Neuron (in vitro differentiated cells): ENCODE measurements at regions not wholly inside any gene's neighbourhood (a gene's known extent, or its start where the extent isn't known, plus 50 kb on each side); places are given as distances from the start of the nearest gene placed in this dataset.
"Not testable (repeated sequence)": the region's sequence is repeated elsewhere in the genome, so short reads cannot be mapped to it uniquely, and the experiment has no call there.

Experiments used
- H2AFZ ChIP-seq: one replicate; pipeline ENCODE4 v1.6.1; 2013; ENCODE audit warnings: low read depth, mild to moderate bottlenecking, inconsistent platforms, low read length, moderate library complexity
- H3K27me3 ChIP-seq: one replicate; pipeline ENCODE4 v1.6.1; 2013; ENCODE audit warnings: low read length; ENCODE audit not compliant: insufficient read depth
- H3K36me3 ChIP-seq: one replicate; pipeline ENCODE4 v1.6.1; 2013; ENCODE audit warnings: low read length; ENCODE audit not compliant: insufficient read depth
- H3K4me1 ChIP-seq: one replicate; pipeline ENCODE4 v1.6.1; 2013; ENCODE audit warnings: low read length; ENCODE audit not compliant: insufficient read depth
- H3K4me3 ChIP-seq: 2 replicates; pipeline ENCODE4 v1.5.1; 2013; ENCODE audit warnings: mild to moderate bottlenecking, low read length, moderate library complexity
- H3K9me3 ChIP-seq: one replicate; pipeline ENCODE4 v1.6.1; 2013; ENCODE audit warnings: low read length

DNA sequence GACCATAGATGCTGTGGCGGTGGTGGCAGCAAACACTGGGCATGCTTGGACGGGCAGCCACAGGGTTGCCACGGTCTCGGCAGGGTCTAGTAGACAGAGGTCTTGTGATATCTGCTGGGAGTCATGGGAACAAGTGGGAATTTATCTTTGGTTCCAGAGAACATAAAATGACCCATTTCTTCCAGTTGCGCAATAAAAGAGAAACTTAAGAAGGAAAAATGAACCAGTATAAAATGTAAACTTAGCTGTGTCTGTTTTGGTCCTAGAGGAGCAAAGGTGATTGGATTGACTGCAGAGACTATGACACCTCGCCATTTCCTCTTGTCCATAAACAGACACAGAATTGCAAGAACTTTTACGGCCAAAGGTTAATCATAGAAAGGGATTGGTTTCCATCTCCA lies 132.6 kb upstream of the RBBP8 start:
- Histone ChIP-seq H3K27me3 (no peaks in the 10 kb centered on the region), H3K36me3 (no peaks in the 10 kb centered on the region), H3K4me1 (no peaks in the 10 kb centered on the region), H3K4me3 (no peak overlapping the region), H2AFZ (no peak overlapping the region), H3K9me3 (no peaks in the 10 kb centered on the region)

DNA sequence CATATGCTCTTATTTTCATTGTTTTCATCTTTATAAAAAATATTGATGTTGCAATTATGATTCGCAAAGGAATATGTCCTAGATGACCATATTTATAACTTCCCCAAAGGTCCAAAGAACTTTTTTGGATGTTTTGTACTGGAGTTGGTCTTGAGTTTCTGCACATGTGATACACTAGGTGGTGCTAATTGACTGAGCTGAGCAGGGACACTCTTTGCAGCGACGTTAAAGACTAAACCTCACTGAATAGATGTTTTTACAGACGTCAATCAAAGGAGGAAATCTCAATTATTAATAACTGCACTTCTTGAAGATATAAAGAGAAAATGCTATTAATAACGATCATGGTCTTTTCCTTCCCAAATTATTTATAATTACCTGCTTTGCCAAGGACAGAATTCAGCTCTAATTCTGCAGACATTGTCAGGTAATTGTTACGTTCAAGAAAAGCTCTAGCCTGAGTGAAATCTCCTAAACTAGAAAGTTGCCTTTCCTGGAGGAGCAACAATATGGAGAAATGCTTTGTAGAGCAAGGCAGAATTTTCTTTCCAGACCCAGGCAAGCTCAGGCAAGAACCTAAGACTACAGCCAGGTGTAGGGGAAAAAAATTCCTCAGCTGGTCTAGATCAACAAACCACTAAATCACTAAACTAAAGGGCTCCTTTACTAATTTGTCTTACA lies 119.3 kb upstream of the RBBP8 start:
- Histone ChIP-seq H3K36me3 (no peaks in the 10 kb centered on the region), H3K4me3 (no peak overlapping the region), H3K27me3 (no peaks in the 10 kb centered on the region), H3K9me3 (no peaks in the 10 kb centered on the region), H2AFZ (no peak overlapping the region), H3K4me1 (no peaks in the 10 kb centered on the region)

DNA sequence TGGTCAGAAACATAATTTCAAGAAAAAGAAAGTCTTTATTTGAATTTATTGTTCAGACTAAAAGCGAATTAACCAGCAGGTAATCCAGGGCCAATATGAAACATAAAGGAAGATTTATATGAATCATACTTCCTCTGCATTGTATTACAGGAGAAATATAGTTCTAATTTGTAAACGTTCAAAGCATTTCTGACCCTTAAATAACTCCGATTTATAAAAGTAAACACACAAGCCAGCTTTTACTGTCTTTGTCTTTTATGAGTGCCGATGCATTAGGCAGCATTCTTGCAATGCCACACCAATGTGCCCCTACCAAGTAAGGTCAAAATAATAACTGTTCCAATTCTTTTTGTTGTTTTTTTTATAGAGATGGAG lies 118.8 kb upstream of the RBBP8 start:
- no peak overlapping the region for H3K4me3 ChIP-seq
- no peaks in the 10 kb centered on the region for H3K27me3 ChIP-seq

DNA sequence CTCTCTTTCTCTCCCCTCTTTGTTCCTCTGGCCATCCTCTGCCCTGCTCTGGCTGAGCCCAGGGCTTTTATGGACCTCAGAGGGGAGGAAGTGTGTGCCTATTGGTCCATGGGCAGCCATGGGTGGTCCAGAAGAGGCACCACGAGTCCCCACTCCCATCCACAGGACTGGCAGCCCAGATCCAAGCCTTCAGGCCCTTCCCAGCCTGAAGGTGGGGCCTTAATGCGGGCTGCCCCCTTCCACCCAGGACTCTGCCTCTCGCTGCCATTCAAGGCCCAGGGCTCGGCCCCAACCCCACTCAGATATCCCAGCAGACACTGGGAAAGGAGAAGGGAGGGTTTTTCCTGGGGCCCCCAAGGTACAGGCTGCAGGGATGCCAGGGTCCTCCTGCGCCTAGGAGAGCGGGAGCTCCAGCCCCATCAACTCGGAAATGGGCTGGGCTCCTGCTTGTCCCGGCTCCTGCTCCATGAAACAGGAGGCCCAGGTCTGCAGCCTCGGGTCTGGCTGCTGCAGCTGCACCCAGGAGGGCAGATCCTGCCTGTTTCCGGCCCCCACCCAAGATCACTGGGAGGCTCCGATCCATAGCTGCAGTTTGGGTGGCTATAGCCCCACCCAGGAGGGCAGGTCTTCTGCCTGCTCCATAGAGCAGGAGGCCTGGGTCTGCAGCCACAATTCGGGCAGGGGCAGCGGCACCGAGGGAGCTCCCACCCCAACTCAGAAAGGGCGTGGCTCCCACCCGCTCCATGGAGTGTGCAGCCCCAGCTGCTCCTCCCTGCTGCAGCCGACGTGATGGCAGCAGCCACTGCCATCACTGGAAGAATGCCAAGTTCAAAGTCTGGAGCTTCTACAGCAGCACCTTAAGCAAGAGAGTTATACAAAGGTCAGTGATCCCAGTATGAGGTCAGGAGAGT lies 116.6 kb upstream of the RBBP8 start:
- Histone ChIP-seq H3K27me3 (no peaks in the 10 kb centered on the region), H2AFZ (no peak overlapping the region), H3K36me3 (no peaks in the 10 kb centered on the region), H3K4me3 (no peak overlapping the region), H3K4me1 (peaks cover under 1% of the 10 kb centered on the region), H3K9me3 (no peaks in the 10 kb centered on the region)

More for the DNA sequence above, 118.8 kb upstream of the RBBP8 start:
- Histone ChIP-seq H3K9me3 (no peaks in the 10 kb centered on the region), H3K36me3 (no peaks in the 10 kb centered on the region), H3K4me1 (no peaks in the 10 kb centered on the region), H2AFZ (no peak overlapping the region)

DNA sequence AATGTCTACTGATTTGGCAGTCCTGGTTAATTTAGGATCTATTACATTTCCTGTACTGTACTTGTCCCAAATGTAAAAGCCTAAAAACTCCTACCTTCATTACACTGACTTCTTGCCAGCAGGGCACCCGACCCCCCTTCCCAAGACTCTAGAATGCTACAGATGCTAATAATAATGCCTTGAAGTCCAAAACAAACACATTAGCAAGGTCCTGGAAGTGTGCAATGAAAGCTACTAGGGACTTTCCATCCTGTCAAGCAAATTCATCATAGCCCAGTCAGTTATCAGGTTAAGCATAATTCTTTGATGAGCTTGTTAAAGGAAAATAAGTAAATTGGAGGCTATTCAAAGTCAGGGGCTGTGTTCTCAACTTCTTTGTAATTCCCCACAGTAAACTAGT lies 115.3 kb upstream of the RBBP8 start:
- Histone ChIP-seq H3K4me3 (no peak overlapping the region), H2AFZ (no peak overlapping the region), H3K27me3 (no peaks in the 10 kb centered on the region), H3K4me1 (peaks cover 13% of the 10 kb centered on the region), H3K36me3 (no peaks in the 10 kb centered on the region), H3K9me3 (no peaks in the 10 kb centered on the region)

DNA sequence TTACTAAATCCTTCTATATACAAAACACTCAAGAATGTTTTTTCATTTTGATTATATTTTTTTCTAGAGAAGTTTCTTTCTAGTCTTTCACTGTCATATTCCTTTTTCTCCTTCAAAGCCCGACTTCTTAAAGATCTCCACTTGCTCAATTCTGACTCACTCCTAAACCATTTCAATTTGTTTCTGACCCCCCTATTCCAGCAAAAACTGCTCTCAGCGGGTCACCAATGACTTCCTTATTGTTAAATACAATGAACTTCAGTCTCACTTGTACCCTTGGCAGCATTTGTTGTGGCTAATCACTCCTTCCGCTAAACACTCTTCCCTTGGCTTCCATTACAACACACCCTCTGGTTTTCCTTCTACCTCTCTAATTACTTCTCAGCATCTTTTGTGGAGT lies 111.1 kb upstream of the RBBP8 start:
- H3K4me1 ChIP-seq: peaks cover 20% of the 10 kb centered on the region
- no peaks in the 10 kb centered on the region for H3K9me3 ChIP-seq
- no peak overlapping the region for H2AFZ ChIP-seq
- H3K4me3 ChIP-seq: no peak overlapping the region
- peaks cover 2% of the 10 kb centered on the region for H3K27me3 ChIP-seq
- no peaks in the 10 kb centered on the region for H3K36me3 ChIP-seq

DNA sequence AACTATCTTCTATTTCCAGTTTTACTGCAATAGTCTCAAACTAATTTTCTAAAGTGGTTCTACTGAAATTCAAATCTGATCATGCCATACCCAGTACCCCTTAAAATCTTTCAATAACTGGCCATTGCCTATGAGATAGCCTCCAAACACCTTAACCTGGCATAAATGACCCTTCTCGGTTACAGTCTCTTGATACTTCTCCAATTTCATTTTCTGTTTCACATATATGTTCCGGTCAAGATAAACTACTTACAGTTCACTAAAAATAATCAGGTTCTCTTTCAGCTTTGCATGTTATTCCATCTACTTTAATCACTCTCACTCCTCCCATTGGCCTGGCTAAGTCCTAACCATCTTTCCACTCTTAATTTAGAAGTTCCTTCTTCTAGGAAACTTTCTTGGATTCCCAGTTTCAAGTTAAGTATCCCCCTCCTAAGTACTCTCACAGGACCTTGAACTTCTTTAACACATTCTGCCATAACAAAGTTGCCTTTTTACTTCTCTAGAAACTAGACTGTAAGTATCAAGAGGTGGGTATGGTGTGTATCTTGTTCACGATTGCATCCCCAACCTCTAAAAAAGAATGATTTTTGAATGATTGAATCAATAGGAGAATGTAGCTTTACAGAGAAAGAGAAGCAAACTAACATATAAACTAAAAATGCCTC lies 110.2 kb upstream of the RBBP8 start:
- Histone ChIP-seq H3K9me3 (no peaks in the 10 kb centered on the region), H2AFZ (no peak overlapping the region), H3K4me3 (no peak overlapping the region), H3K27me3 (peaks cover 2% of the 10 kb centered on the region), H3K4me1 (peaks cover 20% of the 10 kb centered on the region), H3K36me3 (no peaks in the 10 kb centered on the region)

DNA sequence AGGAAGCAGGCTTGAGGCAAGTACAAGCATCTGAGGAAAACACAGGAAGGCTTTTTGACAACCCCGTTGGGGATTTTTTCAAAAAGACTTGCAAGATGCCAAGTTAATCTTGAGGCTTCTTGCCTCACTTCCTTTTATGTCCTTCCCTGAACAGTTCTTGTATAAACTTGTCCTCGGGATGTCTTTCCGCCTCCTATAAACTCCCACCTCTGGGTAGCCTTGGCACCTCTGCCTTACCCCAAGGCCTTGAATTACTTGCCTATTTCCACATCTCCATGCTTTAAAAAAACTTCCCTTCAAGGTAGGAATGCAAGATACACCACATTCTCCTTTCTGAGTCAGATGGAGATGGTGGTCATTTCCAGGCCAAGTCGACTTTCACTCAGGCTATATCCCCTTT lies 106.4 kb upstream of the RBBP8 start:
- no peaks in the 10 kb centered on the region for H3K36me3 ChIP-seq
- H3K27me3 ChIP-seq: peaks cover 2% of the 10 kb centered on the region
- H3K9me3 ChIP-seq: no peaks in the 10 kb centered on the region
- peaks cover 18% of the 10 kb centered on the region for H3K4me1 ChIP-seq
- H3K4me3 ChIP-seq: no peak overlapping the region
- H2AFZ ChIP-seq: no peak overlapping the region

DNA sequence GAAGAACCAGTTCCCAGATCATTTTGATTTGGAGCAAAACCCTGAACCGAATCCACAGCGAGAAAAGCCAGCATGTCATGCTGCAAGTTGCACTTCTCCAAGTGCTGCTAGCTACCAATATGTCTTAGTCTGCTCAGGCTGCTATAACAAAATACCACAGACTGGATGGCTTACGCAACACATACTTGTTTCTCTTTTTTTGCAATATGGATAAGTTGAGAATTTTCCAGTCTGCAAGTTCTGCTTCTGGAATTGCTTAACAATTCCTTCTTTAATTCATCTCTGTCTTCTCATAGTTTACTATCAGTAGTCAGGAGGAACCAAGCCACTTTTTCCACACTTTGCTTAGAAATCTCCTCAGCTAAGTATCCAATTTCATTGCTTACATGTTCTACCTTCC lies 105.9 kb upstream of the RBBP8 start:
- H3K4me1 ChIP-seq: peaks cover 13% of the 10 kb centered on the region
- no peaks in the 10 kb centered on the region for H3K9me3 ChIP-seq
- no peak overlapping the region for H3K4me3 ChIP-seq
- H2AFZ ChIP-seq: no peak overlapping the region
- peaks cover 2% of the 10 kb centered on the region for H3K27me3 ChIP-seq
- H3K36me3 ChIP-seq: no peaks in the 10 kb centered on the region

DNA sequence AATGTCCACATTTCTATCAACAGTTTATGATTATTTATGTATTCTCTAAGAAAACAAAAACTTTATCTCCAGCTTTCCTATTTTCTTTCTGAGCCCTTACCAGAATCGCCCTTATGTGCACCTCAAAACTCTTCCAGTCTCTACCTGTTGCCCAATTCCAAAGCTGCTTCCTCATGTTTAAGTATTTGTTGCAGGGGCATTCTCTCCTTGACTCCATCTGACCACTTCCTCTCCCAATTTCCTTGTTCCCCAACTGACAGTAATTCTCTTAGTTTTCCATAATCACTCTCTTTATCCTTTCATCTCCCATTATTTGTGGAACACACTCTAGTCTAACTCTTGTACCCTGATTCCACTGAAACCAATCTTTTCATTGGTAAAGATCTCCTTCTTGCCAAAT lies 105.4 kb upstream of the RBBP8 start:
- Histone ChIP-seq H3K4me1 (peaks cover 8% of the 10 kb centered on the region), H3K9me3 (no peaks in the 10 kb centered on the region), H2AFZ (no peak overlapping the region), H3K27me3 (peaks cover 2% of the 10 kb centered on the region), H3K4me3 (no peak overlapping the region), H3K36me3 (no peaks in the 10 kb centered on the region)

DNA sequence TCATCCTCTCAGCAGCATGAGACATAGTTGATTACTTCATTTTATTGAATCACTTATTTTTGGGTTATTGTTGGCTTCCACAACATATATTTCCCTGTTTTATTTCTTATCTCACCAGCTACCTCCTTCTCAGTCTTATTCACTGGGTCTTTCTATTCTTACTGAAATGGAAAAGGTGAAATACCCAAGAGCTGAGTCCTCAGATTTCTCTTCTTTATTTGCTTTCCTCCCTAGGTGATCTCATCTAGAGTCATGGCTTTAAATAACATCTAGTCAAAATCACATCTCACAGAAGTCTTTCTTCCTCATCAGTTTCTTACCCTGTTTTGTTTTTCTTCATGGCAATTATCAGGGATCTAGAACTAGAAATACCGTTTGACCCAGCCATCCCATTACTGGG lies 105.0 kb upstream of the RBBP8 start:
- no peak overlapping the region for H3K4me3 ChIP-seq
- H3K4me1 ChIP-seq: peaks cover 5% of the 10 kb centered on the region
- H3K36me3 ChIP-seq: no peaks in the 10 kb centered on the region
- H3K9me3 ChIP-seq: no peaks in the 10 kb centered on the region
- H3K27me3 ChIP-seq: peaks cover 2% of the 10 kb centered on the region
- no peak overlapping the region for H2AFZ ChIP-seq

DNA sequence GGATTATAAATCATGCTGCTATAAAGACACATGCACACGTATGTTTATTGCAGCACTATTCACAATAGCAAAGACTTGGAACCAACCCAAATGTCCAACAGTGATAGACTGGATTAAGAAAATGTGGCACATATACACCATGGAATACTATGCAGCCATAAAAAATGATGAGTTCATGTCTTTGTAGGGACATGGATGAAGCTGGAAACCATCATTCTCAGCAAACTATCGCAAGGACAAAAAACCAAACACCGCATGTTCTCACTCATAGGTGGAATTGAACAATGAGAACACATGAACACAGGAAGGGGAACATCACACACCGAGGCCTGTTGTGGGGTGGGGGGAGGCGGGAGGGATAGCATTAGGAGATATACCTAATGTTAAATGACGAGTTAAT lies 104.5 kb upstream of the RBBP8 start:
- not testable (repeated sequence) for H3K4me1 ChIP-seq, H3K4me3 ChIP-seq, H3K27me3 ChIP-seq, H2AFZ ChIP-seq, H3K9me3 ChIP-seq, H3K36me3 ChIP-seq

DNA sequence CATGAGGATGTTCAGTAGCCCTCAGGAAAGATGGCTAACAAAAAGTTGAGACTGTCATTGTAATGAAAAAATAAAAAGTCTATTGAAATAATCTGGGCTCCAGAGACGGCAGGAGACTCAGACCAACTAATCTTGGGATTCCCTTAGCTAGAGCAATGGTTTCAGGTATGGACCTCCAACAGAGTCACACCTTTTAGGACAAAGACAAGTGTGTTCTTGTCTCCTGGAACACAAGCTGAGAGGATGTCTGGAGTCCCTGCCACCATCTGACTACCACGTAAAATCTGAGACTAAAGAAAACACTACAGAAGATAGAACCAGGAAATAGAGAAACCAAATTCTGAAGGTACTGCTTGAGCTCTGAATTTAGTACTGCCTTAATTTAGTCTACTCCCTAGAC lies 103.3 kb upstream of the RBBP8 start:
- no peaks in the 10 kb centered on the region for H3K36me3 ChIP-seq
- H3K4me1 ChIP-seq: no peaks in the 10 kb centered on the region
- no peak overlapping the region for H2AFZ ChIP-seq

More for the DNA sequence above, 103.3 kb upstream of the RBBP8 start:
- Histone ChIP-seq H3K9me3 (no peaks in the 10 kb centered on the region), H3K4me3 (no peak overlapping the region), H3K27me3 (peaks cover 2% of the 10 kb centered on the region)
